Common myeloid progenitor, CD34-positive (primary cell): ENCODE measurements at regions not wholly inside any gene's neighbourhood (a gene's known extent, or its start where the extent isn't known, plus 50 kb on each side); places are given as distances from the start of the nearest gene placed in this dataset.

Experiments
- CTCF ChIA-PET: fragments of 350-600 bp; sonication (Branson Sonifier 250); formaldehyde crosslinking; loops from one replicate; lab custom pipeline; 2021; ENCODE audit warnings: antibody characterized with exemption; lab: Charles Lee
- POLR2A ChIA-PET: fragments of 350-600 bp; sonication (Branson Sonifier 250); formaldehyde crosslinking; loops from one replicate; lab custom pipeline; 2021; ENCODE audit warnings: antibody characterized with exemption; lab: Charles Lee
- DNase-seq, 3 donors: peaks; one replicate each; pipeline versions ENCODE4 v3.0.0 to v3.0.0-alpha.2; 2013
- H3K27ac ChIP-seq, 2 experiments: 1 replicate in 1 of 2; 2 replicates in 1 of 2; pipeline ENCODE4 v1.7.0; 2013; ENCODE audit warnings: inconsistent platforms in 2 of 2, low read length in 2 of 2, mild to moderate bottlenecking in 2 of 2, low read depth in 1 of 2, moderate library complexity in 1 of 2; ENCODE audit not compliant: severe bottlenecking in 2 of 2, insufficient read depth in 1 of 2, poor library complexity in 1 of 2
- H3K27me3 ChIP-seq, 5 experiments: replicated peaks in 2 of 5; 1 replicate in 3 of 5; 2 replicates in 2 of 5; pipeline versions ENCODE4 v1.6.1 to v1.7.0; 2013; ENCODE audit warnings: low read length in 4 of 5, mild to moderate bottlenecking in 2 of 5, moderate library complexity in 2 of 5, inconsistent platforms in 1 of 5; ENCODE audit not compliant: insufficient read depth in 5 of 5, control insufficient read depth in 4 of 5
- H3K36me3 ChIP-seq, 4 experiments: 1 replicate in 2 of 4; 2 replicates in 2 of 4; pipeline versions ENCODE4 v1.6.1 to v1.7.0; 2013; ENCODE audit warnings: low read length in 3 of 4, control low read depth in 1 of 4, mild to moderate bottlenecking in 1 of 4; ENCODE audit not compliant: control insufficient read depth in 4 of 4, insufficient read depth in 4 of 4
- H3K4me1 ChIP-seq, 4 experiments: 1 replicate in 3 of 4; 2 replicates in 1 of 4; pipeline versions ENCODE4 v1.6.1 to v1.7.1; 2013; ENCODE audit warnings: low read length in 3 of 4, mild to moderate bottlenecking in 3 of 4, control low read depth in 1 of 4, inconsistent platforms in 1 of 4, moderate library complexity in 1 of 4; ENCODE audit not compliant: control insufficient read depth in 4 of 4, insufficient read depth in 4 of 4; ENCODE audit errors: control extremely low read depth in 1 of 4
- H3K4me3 ChIP-seq, 7 experiments: 1 replicate in 4 of 7; 2 replicates in 3 of 7; pipeline versions ENCODE4 v1.5.1 to v1.7.0; 2013; ENCODE audit warnings: mild to moderate bottlenecking in 7 of 7, low read length in 6 of 7, moderate library complexity in 6 of 7, inconsistent platforms in 2 of 7, low read depth in 2 of 7, control low read depth in 1 of 7; ENCODE audit not compliant: insufficient read depth in 4 of 7, control insufficient read depth in 1 of 7; ENCODE audit errors: extremely low read depth in 1 of 7
- H3K9me3 ChIP-seq, 5 experiments: 1 replicate in 4 of 5; 2 replicates in 1 of 5; pipeline versions ENCODE4 v1.6.1 to v1.7.1; 2013; ENCODE audit warnings: low read length in 4 of 5, mild to moderate bottlenecking in 2 of 5, inconsistent platforms in 1 of 5, low read depth in 1 of 5, moderate library complexity in 1 of 5; ENCODE audit not compliant: control insufficient read depth in 4 of 5, insufficient read depth in 2 of 5; ENCODE audit errors: control extremely low read depth in 1 of 5
- WGBS: methylation state at CpG from one replicate; pipeline ENCODE4 v1.1.5; 2013; ENCODE audit not compliant: insufficient coverage; 5-methylcytosine and 5-hydroxymethylcytosine counted together

- Histone ChIP-seq H3K4me3 (no peak overlapping the region), H3K27me3 (peaks cover 0 to 12% (median 0%) of the 10 kb centered on the region in 5 experiments), H3K9me3 (no peaks in the 10 kb centered on the region), H3K4me1 (peaks cover 0 to 6% (median 0%) of the 10 kb centered on the region in 4 experiments), H3K27ac (no peak overlapping the region), H3K36me3 (no peaks in the 10 kb centered on the region)
- WGBS, result 100% methylated on average over 2 of the region's 6 CpGs
- no peak for DNase-seq
- POLR2A ChIA-PET, result no interaction called here
- CTCF ChIA-PET, result interaction anchor here (0.6 to 2.6 kb wide), 8 partner anchors 8 to 450 kb away, joined by 3 to 7 read pairs (median 3); no protein-coding TSS in a partner anchor
These were observed 60.8 kb upstream of the NUP50 start for GRCh38 chr22:45102896-45103420.

GRCh38 chr22:45103756-45104155 lies 60.0 kb upstream of the NUP50 start:
- peaks cover 0 to 12% (median 0%) of the 10 kb centered on the region in 5 experiments for H3K27me3 ChIP-seq
- POLR2A ChIA-PET, result interaction anchor here (0.7 kb wide), 1 partner anchor 249 kb away, joined by 5 read pairs; no protein-coding TSS in a partner anchor
- no peaks in the 10 kb centered on the region for H3K9me3 ChIP-seq
- no peak for DNase-seq
- H3K27ac ChIP-seq, result no peak overlapping the region
- 98% methylated on average over 6 of the region's 10 CpGs for WGBS
- H3K4me3 ChIP-seq, result no peak overlapping the region
- CTCF ChIA-PET, result interaction anchor here (1.6 to 2.6 kb wide), 2 partner anchors 16 to 105 kb away, joined by 6 to 7 read pairs; no protein-coding TSS in a partner anchor
- H3K4me1 ChIP-seq, result peaks cover 0 to 6% (median 0%) of the 10 kb centered on the region in 4 experiments
- no peaks in the 10 kb centered on the region for H3K36me3 ChIP-seq

GRCh38 chr22:45104313-45104712 lies 59.4 kb upstream of the NUP50 start:
- ChIA-PET POLR2A (no interaction called here), CTCF (no interaction called here)
- H3K4me3 ChIP-seq, result no peak overlapping the region
- H3K27me3 ChIP-seq, result peaks cover 0 to 12% (median 0%) of the 10 kb centered on the region in 5 experiments
- no peak for DNase-seq
- peaks cover 0 to 6% (median 0%) of the 10 kb centered on the region in 4 experiments for H3K4me1 ChIP-seq
- H3K27ac ChIP-seq, result no peak overlapping the region
- no peaks in the 10 kb centered on the region for H3K9me3 ChIP-seq
- WGBS, result no CpG with 5 or more reads among the region's 10 CpGs
- H3K36me3 ChIP-seq, result no peaks in the 10 kb centered on the region

- no peak overlapping the region for H3K4me3 ChIP-seq
- no peak for DNase-seq
- ChIA-PET CTCF (no interaction called here), POLR2A (no interaction called here)
- no peak overlapping the region for H3K27ac ChIP-seq
- no peaks in the 10 kb centered on the region for H3K36me3 ChIP-seq
- 86% methylated on average over 10 of the region's 10 CpGs for WGBS
- H3K4me1 ChIP-seq, result peaks cover 0 to 6% (median 0%) of the 10 kb centered on the region in 4 experiments
- peaks cover 0 to 12% (median 0%) of the 10 kb centered on the region in 5 experiments for H3K27me3 ChIP-seq
- no peaks in the 10 kb centered on the region for H3K9me3 ChIP-seq
These were observed 58.4 kb upstream of the NUP50 start for GRCh38 chr22:45105281-45105702.

GRCh38 chr22:45107671-45108070 lies 56.1 kb upstream of the NUP50 start:
- Histone ChIP-seq H3K27ac (no peak overlapping the region), H3K36me3 (no peaks in the 10 kb centered on the region), H3K9me3 (no peaks in the 10 kb centered on the region), H3K4me1 (peaks cover 0 to 4% (median 0%) of the 10 kb centered on the region in 4 experiments), H3K4me3 (no peak overlapping the region), H3K27me3 (peaks cover 0 to 9% (median 0%) of the 10 kb centered on the region in 5 experiments)
- ChIA-PET POLR2A (no interaction called here), CTCF (interaction anchor here (2.0 kb wide), 1 partner anchor 12 kb away, joined by 7 read pairs; no protein-coding TSS in a partner anchor)
- DNase-seq, result no peak
- WGBS, result 96% methylated on average over 6 of the region's 6 CpGs

GRCh38 chr22:45112136-45112879 lies 51.4 kb upstream of the NUP50 start:
- Histone ChIP-seq H3K27ac (no peak overlapping the region), H3K4me1 (no peaks in the 10 kb centered on the region), H3K4me3 (no peak overlapping the region), H3K9me3 (no peaks in the 10 kb centered on the region), H3K27me3 (peaks cover 0 to 1% (median 0%) of the 10 kb centered on the region in 5 experiments), H3K36me3 (no peaks in the 10 kb centered on the region)
- ChIA-PET POLR2A (interaction anchor here (0.7 kb wide), 1 partner anchor 94 kb away, joined by 3 read pairs; no protein-coding TSS in a partner anchor), CTCF (interaction anchor here (1.4 kb wide), 1 partner anchor 10 kb away, joined by 4 read pairs; no protein-coding TSS in a partner anchor)
- 92% methylated on average over 5 of the region's 5 CpGs for WGBS
- DNase-seq, result no peak
